ENCODE measurements at regions not wholly inside any gene's neighbourhood (a gene's known extent, or its start where the extent isn't known, plus 50 kb on each side); places are given as distances from the start of the nearest gene placed in this dataset.

DNA sequence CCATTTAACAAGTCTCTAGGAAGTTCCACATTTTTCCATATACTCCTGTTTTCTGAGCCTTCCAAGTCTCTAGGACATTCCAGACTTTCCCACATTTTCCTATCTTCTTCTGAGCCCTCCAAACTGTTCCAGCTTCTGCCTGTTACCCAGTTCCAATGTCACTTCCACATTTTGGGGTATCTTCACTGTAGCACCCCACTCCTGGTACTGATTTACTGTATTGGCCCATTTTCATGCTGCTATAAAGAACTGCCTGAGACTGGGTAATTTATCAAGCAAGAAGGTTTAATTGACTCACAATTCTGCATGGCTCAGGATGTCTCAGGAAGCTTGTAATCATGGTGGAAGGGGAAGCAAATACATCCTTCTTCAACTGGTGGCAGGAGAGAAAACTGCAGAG is 285.0 kb downstream of the LRRIQ3 start:
- peaks cover 2% of the 10 kb centered on the region for H3K9me3 ChIP-seq (replicated peaks; ENCODE audit: control insufficient read depth, insufficient read depth, low read length)
- no peaks in the 10 kb centered on the region for H3K9me1 ChIP-seq (replicated peaks; ENCODE audit: control insufficient read depth, extremely low read depth, insufficient read depth, low read length)
- BruUV-seq (replicated peaks): no TSS peak
- FAIRE-seq: no peak
- H3K79me2 ChIP-seq (ENCODE audit: control insufficient read depth, insufficient read depth, low read length): no peaks in the 10 kb centered on the region
- no peak overlapping the region for H3K4me3 ChIP-seq (replicated peaks in 1 of 3; ENCODE audit: insufficient read depth in 1 of 3, low read depth in 1 of 3, low read length in 3 of 3)
- no peak overlapping the region for H3K9ac ChIP-seq (replicated peaks; ENCODE audit: extremely low read depth, insufficient read depth, low read length)
- H3K27me3 ChIP-seq (ENCODE audit: control insufficient read depth in 2 of 2, insufficient read depth in 2 of 2, low read length in 2 of 2): no peaks in the 10 kb centered on the region
- POLR2A ChIA-PET: no interaction called here
- no peaks in the 10 kb centered on the region for H3K36me3 ChIP-seq (ENCODE audit: control insufficient read depth in 2 of 2, extremely low read depth in 1 of 2, insufficient read depth in 2 of 2, low read length in 2 of 2)
- no peak overlapping the region for H3K27ac ChIP-seq (ENCODE audit: insufficient read depth, low read depth, low read length)
- no peak overlapping the region for H2AFZ ChIP-seq (ENCODE audit: low read depth, low read length)
- no peaks in the 10 kb centered on the region for H4K20me1 ChIP-seq (replicated peaks; ENCODE audit: control insufficient read depth, extremely low read depth, insufficient read depth, low read length)
- no peaks in the 10 kb centered on the region for H3K4me1 ChIP-seq (ENCODE audit: control insufficient read depth, extremely low read depth, insufficient read depth, low read length)
- dilution Hi-C loops (cut with MboI; ENCODE audit: extremely low pct_ligation_motif_present, low sequenced_read_pairs): no loop called here
- CTCF ChIA-PET: no interaction called here
- TF ChIP-seq MYC (IDR thresholded peaks at IDR 0.05; ENCODE audit: low read depth, low read length): no peak
- TF ChIP-seq FOS (IDR thresholded peaks at IDR 0.05; ENCODE audit: borderline replicate concordance, insufficient read depth, low read length): no peak
- TF ChIP-seq, protein P1, sequence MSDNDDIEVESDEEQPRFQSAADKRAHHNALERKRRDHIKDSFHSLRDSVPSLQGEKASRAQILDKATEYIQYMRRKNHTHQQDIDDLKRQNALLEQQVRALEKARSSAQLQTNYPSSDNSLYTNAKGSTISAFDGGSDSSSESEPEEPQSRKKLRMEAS (IDR thresholded peaks at IDR 0.05; ENCODE audit: insufficient read depth, insufficient read length): no peak
- TF ChIP-seq POLR2AphosphoS5 (IDR thresholded peaks at IDR 0.05; ENCODE audit: insufficient read depth, low read depth, low read length): no peak
- TF ChIP-seq GATA2 (IDR thresholded peaks at IDR 0.05; ENCODE audit: insufficient read depth, insufficient read length, low read depth, low read length): no peak
- no peak for TF ChIP-seq EZH2 (IDR thresholded peaks at IDR 0.05; ENCODE audit: borderline replicate concordance, low read depth, low read length, severe bottlenecking)
- TF ChIP-seq, protein P2, sequence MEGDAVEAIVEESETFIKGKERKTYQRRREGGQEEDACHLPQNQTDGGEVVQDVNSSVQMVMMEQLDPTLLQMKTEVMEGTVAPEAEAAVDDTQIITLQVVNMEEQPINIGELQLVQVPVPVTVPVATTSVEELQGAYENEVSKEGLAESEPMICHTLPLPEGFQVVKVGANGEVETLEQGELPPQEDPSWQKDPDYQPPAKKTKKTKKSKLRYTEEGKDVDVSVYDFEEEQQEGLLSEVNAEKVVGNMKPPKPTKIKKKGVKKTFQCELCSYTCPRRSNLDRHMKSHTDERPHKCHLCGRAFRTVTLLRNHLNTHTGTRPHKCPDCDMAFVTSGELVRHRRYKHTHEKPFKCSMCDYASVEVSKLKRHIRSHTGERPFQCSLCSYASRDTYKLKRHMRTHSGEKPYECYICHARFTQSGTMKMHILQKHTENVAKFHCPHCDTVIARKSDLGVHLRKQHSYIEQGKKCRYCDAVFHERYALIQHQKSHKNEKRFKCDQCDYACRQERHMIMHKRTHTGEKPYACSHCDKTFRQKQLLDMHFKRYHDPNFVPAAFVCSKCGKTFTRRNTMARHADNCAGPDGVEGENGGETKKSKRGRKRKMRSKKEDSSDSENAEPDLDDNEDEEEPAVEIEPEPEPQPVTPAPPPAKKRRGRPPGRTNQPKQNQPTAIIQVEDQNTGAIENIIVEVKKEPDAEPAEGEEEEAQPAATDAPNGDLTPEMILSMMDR (IDR thresholded peaks at IDR 0.05; ENCODE audit: extremely low read depth in 1 of 2, insufficient read depth in 1 of 2, low read depth in 1 of 2, low read length in 2 of 2): no peak
- TF ChIP-seq JUN (IDR thresholded peaks at IDR 0.05; ENCODE audit: borderline replicate concordance, insufficient read depth, insufficient read length, low read depth): no peak
- no peak for TF ChIP-seq POLR2A (IDR thresholded peaks at IDR 0.05; ENCODE audit: low read depth, low read length)
- DNase-seq (ENCODE audit: low read depth, low spot score): no peak
- H3K4me2 ChIP-seq (ENCODE audit: insufficient read depth, low read length): no peak overlapping the region
- intact Hi-C loops (cut with micrococcal nuclease): no loop called here

Measured in endothelial cell of umbilical vein (primary cell).